Hypothalamus (tissue), 51 donors: ENCODE measurements at regions not wholly inside any gene's neighbourhood (a gene's known extent, or its start where the extent isn't known, plus 50 kb on each side); places are given as distances from the start of the nearest gene placed in this dataset.

Experiments used
- DNase-seq, 51 donors: peaks; one replicate each; lab custom pipeline; 2025; lab: John Stamatoyannopoulos, UW

- no peak for DNase-seq
Measured at GRCh38 chr2:238696331-238696730, 151.6 kb upstream of the TWIST2 start.

DNA sequence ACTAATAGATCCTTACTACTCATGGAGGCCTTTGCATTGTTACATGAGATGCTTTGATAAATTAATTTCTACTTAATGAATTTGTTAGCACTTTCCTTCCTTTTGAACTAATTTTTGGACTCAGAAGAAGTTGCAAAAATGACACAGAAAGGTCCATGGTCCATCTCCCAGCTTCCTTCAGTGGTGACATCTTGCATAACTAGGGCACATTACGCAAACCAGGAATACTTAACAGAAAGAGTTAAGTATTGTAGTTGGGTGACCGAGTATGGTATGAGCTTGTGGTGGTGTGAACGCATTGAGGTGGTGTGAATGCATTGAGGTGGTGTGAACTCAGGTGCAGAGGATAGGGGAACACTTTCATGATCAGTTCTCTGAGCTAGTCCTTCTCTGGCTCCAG, 151.1 kb upstream of the TWIST2 start:
- no peak for DNase-seq

GRCh38 chr2:238697193-238698071, 150.5 kb upstream of the TWIST2 start:
- no peak for DNase-seq

DNA sequence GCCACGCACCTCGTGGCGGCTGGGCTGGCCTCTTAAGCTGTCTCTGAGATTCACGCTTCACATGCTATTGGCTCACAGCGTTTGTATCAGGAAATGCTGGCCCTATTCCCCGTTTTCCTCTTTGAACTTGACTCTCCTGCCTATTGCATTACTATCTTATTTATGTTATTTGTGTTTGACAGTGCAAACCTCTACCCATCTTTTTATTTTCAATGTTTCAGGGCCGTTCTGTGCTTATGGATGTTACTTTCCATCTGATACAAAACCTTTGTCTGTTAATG, 149.9 kb upstream of the TWIST2 start:
- DNase-seq, result no peak

GRCh38 chr2:238698451-238699306, 149.2 kb upstream of the TWIST2 start:
- no peak for DNase-seq

GRCh38 chr2:238699307-238700116, 148.4 kb upstream of the TWIST2 start:
- no peak for DNase-seq

- DNase-seq, result no peak
Measured at GRCh38 chr2:238700117-238700457, 147.8 kb upstream of the TWIST2 start.

GRCh38 chr2:238700506-238701340, 147.2 kb upstream of the TWIST2 start:
- DNase-seq, result no peak

DNA sequence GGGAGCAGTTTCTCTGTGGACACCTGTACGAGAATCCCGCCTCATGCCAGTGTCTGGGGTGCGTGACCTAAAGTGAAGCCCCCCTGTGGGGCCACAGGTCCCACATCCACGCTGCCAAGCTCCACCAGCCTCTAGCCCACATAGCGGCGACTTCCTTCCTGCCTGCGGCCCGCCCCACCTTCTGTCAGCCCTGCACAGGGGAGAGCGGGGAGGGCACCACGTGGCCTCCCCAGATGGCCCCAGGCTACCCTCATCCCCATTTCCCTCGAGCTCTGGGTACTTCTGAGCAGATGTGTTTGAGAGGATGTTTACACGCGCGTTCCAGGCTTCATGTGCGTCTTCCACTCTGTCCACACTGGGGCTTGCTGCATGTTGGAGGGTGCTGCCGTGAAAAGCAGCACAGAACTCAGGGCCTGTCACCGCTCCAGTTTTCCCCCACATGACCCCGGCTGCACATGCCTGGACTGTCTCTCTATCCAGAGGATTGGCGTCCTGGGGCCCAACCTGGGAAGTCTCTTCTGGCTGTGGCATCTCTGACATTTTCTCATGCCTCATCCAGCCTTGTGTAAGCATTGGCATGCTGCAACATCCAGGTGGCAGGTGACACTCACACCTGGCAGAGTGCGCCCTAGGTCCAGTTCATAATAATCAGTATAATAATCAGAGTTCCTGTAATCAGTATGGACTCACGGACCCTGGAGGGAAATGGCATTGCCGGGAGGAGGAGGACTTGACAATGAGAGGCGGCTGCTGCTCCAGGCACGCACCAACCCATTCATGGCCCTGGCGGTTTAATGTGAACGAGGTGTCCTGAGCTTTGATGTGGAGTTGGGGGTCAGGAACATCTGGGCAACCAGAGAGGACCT, 146.3 kb upstream of the TWIST2 start:
- DNase-seq, result no peak

DNA sequence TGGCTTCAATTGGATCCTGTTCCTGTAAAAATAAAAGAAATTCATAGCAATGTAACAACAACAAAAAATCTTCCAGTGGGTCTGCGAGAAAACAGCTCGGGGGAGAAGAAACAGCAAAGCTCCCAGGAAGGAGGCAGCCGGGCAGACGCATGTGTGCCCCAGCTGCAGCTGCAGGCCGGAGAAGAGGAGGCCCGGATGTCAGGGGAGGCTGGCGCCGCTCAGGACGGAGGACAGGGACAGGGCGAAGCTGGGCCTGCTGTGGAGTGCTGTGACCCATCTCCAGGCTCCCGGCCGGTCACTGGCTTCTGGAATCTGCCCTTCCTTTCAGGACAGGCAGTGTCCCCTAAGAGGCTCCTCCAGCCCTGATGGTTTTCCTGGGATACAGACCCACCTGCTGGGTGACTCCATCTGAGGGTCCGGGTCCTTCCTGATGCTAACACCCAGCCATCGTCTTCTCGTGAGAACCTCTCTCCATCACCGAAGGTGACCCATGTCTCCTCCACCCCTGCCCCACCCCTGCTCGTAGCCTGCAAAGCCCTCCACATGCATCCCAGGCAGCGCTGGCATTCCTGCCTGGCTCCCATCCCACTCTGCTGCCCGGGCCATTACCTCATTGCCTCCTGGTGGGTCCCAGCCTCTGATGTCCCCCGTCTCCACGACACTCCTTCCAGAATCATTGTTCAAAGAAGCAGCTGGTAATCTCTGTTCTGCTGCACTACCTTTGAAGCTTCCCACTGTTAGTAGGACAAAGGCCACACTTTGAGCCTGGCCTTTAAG, 145.4 kb upstream of the TWIST2 start:
- DNase-seq, result no peak

DNA sequence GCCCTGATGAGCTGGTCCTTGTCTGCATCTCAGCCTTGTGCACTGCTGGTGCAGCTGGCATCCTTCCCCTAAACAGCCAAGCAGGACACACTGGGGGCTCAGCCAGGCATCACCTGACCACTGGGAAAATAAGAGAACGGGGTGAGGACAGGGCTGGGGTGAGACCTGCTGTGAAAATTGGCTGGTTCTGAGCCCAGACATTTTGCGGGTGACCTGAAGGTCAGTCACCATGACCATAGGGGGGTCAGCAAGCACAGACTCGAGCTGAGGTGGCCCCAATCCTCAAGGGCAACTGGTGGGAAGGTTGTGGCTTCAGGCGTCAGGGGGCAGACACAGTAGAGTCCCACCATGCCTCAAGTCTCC, 144.9 kb upstream of the TWIST2 start:
- no peak for DNase-seq

DNA sequence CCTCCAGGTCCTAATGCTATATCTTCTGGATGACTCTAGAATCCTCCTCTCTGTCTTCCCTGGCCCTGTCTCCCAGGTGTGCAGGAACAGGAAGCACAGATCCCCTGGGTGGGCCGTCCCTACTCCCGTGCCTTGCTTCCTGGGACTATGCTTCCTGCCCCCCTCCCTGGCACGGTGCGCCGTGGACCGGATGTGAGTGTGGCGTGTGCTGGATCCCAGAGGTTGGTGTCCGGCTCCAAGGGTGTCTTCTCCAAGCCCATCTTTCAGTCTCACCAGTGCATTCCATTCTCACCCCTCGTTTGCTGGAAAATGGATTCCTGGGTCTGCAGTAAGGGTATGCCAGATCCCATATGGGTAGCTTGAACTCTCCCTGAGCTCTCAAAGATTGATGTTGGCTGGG, 144.4 kb upstream of the TWIST2 start:
- no peak for DNase-seq

- no peak for DNase-seq
Measured at GRCh38 chr2:238704471-238705225, 143.2 kb upstream of the TWIST2 start.

DNA sequence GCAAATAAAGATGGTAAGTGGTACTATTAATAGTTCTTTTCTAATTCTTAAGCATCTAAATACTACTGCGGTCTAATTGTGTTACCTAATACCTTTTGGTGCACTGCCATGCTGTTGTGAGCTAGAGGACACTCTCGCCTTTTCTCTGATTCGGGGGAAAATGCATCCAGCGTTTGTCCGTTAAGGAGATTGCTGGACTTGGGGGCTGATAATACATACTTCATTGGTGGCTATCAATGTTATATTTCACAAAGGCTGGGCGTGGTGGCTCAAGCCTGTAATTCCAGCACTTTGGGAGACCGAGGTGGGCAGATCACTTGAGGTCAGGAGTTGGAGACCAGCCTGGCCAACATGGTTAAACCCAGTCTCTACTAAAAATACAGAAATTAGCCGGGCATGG, 141.7 kb upstream of the TWIST2 start:
- no peak for DNase-seq

- DNase-seq, result no peak
Measured at GRCh38 chr2:238706673-238707072, 141.2 kb upstream of the TWIST2 start.

GRCh38 chr2:238709325-238710025, 138.4 kb upstream of the TWIST2 start:
- DNase-seq, result no peak

GRCh38 chr2:238710032-238710735, 137.7 kb upstream of the TWIST2 start:
- no peak for DNase-seq
